IMR-90 (cell line): ENCODE measurements at regions not wholly inside any gene's neighbourhood (a gene's known extent, or its start where the extent isn't known, plus 50 kb on each side); places are given as distances from the start of the nearest gene placed in this dataset.

Experiments used
- ATAC-seq: fragments of 200-7000 bp; cut with Tn5 transposase; 2 replicates; pipeline ENCODE4 v1.9.1; 2020; ENCODE audit warnings: low read depth, mild to moderate bottlenecking, moderate library complexity
- BruUV-seq: library from RNA; stranded (reverse); fragments of 400-500 nt; replicated peaks from 2 replicates; lab custom pipeline; 2021; lab: Mats Ljungman, UMichigan
- CTCF ChIA-PET: fragments of 300-600 bp; formaldehyde crosslinking; extraction: SDS; loops from one replicate; lab custom pipeline; 2021; ENCODE audit warnings: antibody characterized with exemption; lab: Yijun Ruan, JAX
- POLR2A ChIA-PET: fragments of 300-600 bp; sonication (Branson Sonifier 250); formaldehyde crosslinking; loops from one replicate; lab custom pipeline; 2022; ENCODE audit warnings: antibody characterized with exemption; ENCODE audit not compliant: unreplicated experiment; lab: Charles Lee
- DNase-seq: peaks from one replicate; pipeline ENCODE4 v3.0.0; 2013
- H2AFZ ChIP-seq: replicated peaks from 2 replicates; pipeline ENCODE3; 2013; ENCODE audit warnings: low read length, mild to moderate bottlenecking; ENCODE audit not compliant: poor library complexity
- H2AK5ac ChIP-seq: 2 replicates; pipeline ENCODE4 v1.6.1; 2013; ENCODE audit warnings: low read depth, low read length, inconsistent platforms
- H2AK9ac ChIP-seq: replicated peaks from 2 replicates; pipeline ENCODE3; 2013; ENCODE audit warnings: mild to moderate bottlenecking, low read depth, low read length, moderate library complexity; ENCODE audit not compliant: poor library complexity
- H2BK120ac ChIP-seq: 2 replicates; pipeline ENCODE4 v1.6.1; 2013; ENCODE audit warnings: low read depth, low read length, inconsistent platforms
- H2BK15ac ChIP-seq: 3 replicates; pipeline ENCODE4 v1.6.1; 2013; ENCODE audit warnings: low read depth, low read length, inconsistent platforms
- H2BK20ac ChIP-seq: 2 replicates; pipeline ENCODE4 v1.6.1; 2013; ENCODE audit warnings: low read depth, mild to moderate bottlenecking, inconsistent platforms, low read length, moderate library complexity
- H2BK5ac ChIP-seq: 2 replicates; pipeline ENCODE4 v1.6.1; 2013; ENCODE audit warnings: mild to moderate bottlenecking, low read depth, low read length, inconsistent platforms; ENCODE audit not compliant: poor library complexity, severe bottlenecking
- H3K14ac ChIP-seq: replicated peaks from 2 replicates; pipeline ENCODE4 v1.6.1; 2013; ENCODE audit warnings: low read depth, low read length, inconsistent platforms
- H3K18ac ChIP-seq: 2 replicates; pipeline ENCODE4 v1.6.1; 2013; ENCODE audit warnings: low read depth, low read length, control low read depth
- H3K23ac ChIP-seq: 2 replicates; pipeline ENCODE4 v1.6.1; 2013; ENCODE audit warnings: low read depth, low read length, inconsistent platforms
- H3K27ac ChIP-seq: 2 replicates; pipeline ENCODE4 v1.5.1; 2013; ENCODE audit warnings: mild to moderate bottlenecking, control low read depth, low read length; ENCODE audit not compliant: insufficient read depth
- H3K27me3 ChIP-seq: 2 replicates; pipeline ENCODE4 v1.6.1; 2013; ENCODE audit warnings: low read length; ENCODE audit not compliant: control insufficient read depth, insufficient read depth
- H3K36me3 ChIP-seq: 2 replicates; pipeline ENCODE4 v1.6.1; 2013; ENCODE audit warnings: low read length, mixed read lengths; ENCODE audit not compliant: control insufficient read depth, insufficient read depth
- H3K4ac ChIP-seq: 2 replicates; pipeline ENCODE4 v1.6.1; 2013; ENCODE audit warnings: low read depth, low read length, inconsistent platforms
- H3K4me1 ChIP-seq: 2 replicates; pipeline ENCODE4 v1.6.1; 2013; ENCODE audit warnings: low read length, mixed read lengths; ENCODE audit not compliant: control insufficient read depth, insufficient read depth
- H3K4me2 ChIP-seq: 2 replicates; pipeline ENCODE4 v1.6.1; 2013; ENCODE audit warnings: low read depth, mild to moderate bottlenecking, control low read depth, low read length, moderate library complexity
- H3K4me3 ChIP-seq: 2 replicates; pipeline ENCODE4 v1.5.1; 2013; ENCODE audit warnings: low read depth, mild to moderate bottlenecking, control low read depth, low read length, moderate library complexity; ENCODE audit not compliant: insufficient read depth
- H3K56ac ChIP-seq: 2 replicates; pipeline ENCODE4 v1.6.1; 2013; ENCODE audit warnings: low read length, inconsistent platforms; ENCODE audit not compliant: insufficient read depth; ENCODE audit errors: extremely low read depth
- H3K79me1 ChIP-seq, 2 experiments: 2 replicates each; pipeline ENCODE4 v1.6.1; 2013; ENCODE audit warnings: low read length in 2 of 2, inconsistent platforms in 1 of 2, low read depth in 1 of 2
- H3K9ac ChIP-seq: 2 replicates; pipeline ENCODE4 v1.6.1; 2013; ENCODE audit warnings: low read depth, low read length, control low read depth
- H3K9me1 ChIP-seq: 2 replicates; pipeline ENCODE4 v1.6.1; 2013; ENCODE audit warnings: low read length, inconsistent platforms; ENCODE audit not compliant: insufficient read depth
- H3K9me3 ChIP-seq: 2 replicates; pipeline ENCODE4 v1.6.1; 2013; ENCODE audit warnings: low read length; ENCODE audit not compliant: control insufficient read depth, insufficient read depth
- H4K20me1 ChIP-seq: 2 replicates; pipeline ENCODE4 v1.6.1; 2013; ENCODE audit warnings: low read length, inconsistent platforms; ENCODE audit not compliant: insufficient read depth
- H4K5ac ChIP-seq: 2 replicates; pipeline ENCODE4 v1.6.1; 2013; ENCODE audit warnings: mild to moderate bottlenecking, low read depth, low read length, control low read depth
- H4K8ac ChIP-seq, 2 experiments: 2 replicates each; pipeline ENCODE4 v1.6.1; 2013; ENCODE audit warnings: low read depth in 2 of 2, low read length in 2 of 2, control low read depth in 1 of 2, inconsistent platforms in 1 of 2
- H4K91ac ChIP-seq: 2 replicates; pipeline ENCODE4 v1.6.1; 2013; ENCODE audit warnings: low read depth, low read length, inconsistent platforms; ENCODE audit not compliant: insufficient read depth
- CEBPB ChIP-seq: IDR thresholded peaks from 2 replicates; pipeline ENCODE4 v1.6.1; 2012; ENCODE audit warnings: low read depth, low read length, improper control_type of control experiment
- CHD1 ChIP-seq: IDR thresholded peaks from 2 replicates; pipeline ENCODE4 v1.6.1; 2012; ENCODE audit warnings: low read depth, low read length, improper control_type of control experiment
- POLR2A ChIP-seq: IDR thresholded peaks from 2 replicates; pipeline ENCODE4 v1.6.1; 2012; ENCODE audit warnings: mild to moderate bottlenecking, low read depth, low read length
- RAD21 ChIP-seq: IDR thresholded peaks from 2 replicates; pipeline ENCODE4 v1.6.1; 2012; ENCODE audit warnings: low read length, improper control_type of control experiment
- WGBS, 2 experiments: methylation state at CpG; one replicate each; pipeline versions ENCODE4 v1.1.5 to v1.1.7; 2013; ENCODE audit warnings: missing lambda C conversion rate in 2 of 2; ENCODE audit not compliant: insufficient read length in 1 of 2; ENCODE audit errors: extremely low coverage in 2 of 2; 5-methylcytosine and 5-hydroxymethylcytosine counted together
- dilution Hi-C: fragments of 300-500 bp; cut with HindIII; formaldehyde crosslinking; loops from one replicate; pipeline ENCODE4 v1.14.3; 2018; ENCODE audit warnings: low sequenced_read_pairs; ENCODE audit not compliant: unreplicated experiment
- in situ Hi-C: fragments of 300-500 bp; cut with MboI; formaldehyde crosslinking; loops from 3 replicates; pipeline ENCODE4 v1.14.3; 2019; ENCODE audit warnings: low sequenced_read_pairs, inconsistent platforms, mixed read lengths
- intact Hi-C: fragments of 100-400 bp; cut with micrococcal nuclease; formaldehyde crosslinking; loops from 2 replicates; pipeline ENCODE4 v1.10.0; 2022
- TF ChIP-seq, protein P1 (sequence below): fragments of 150-350 bp; IDR thresholded peaks from 2 replicates; pipeline ENCODE4 v1.6.1; 2017; ENCODE audit warnings: mild to moderate bottlenecking, antibody characterized with exemption, low read length, low read depth

DNA sequence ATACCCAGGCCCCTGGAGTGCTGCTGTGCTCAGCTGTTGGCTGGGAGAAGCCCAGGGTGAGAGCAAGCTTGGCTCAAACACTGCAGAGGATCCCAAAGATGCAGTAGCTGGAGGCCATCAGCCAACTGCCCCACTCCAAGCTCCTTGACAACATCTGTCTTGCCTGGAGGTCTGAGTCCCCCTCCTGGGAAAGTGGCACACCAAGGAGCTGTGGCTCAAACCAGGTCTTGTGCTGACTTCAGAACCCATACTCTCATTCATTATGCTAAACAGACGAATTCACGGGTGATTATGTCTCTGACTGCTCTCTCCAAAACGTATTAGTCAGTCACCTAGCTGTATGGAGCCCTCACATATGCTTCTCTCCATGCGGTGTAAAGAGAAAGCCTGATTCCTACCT, 206.1 kb downstream of the TTC32 start:
- H2BK15ac ChIP-seq: no peak overlapping the region
- H3K4me3 ChIP-seq: no peak overlapping the region
- no peak overlapping the region for H4K8ac ChIP-seq
- no peak overlapping the region for H4K91ac ChIP-seq
- in situ Hi-C loops: no loop called here
- no TSS peak for BruUV-seq
- intact Hi-C loops: no loop called here
- no peaks in the 10 kb centered on the region for H3K4me1 ChIP-seq
- TF ChIP-seq CEBPB: no peak
- no peak for TF ChIP-seq CHD1
- no peak for TF ChIP-seq RAD21
- TF ChIP-seq, protein P1, sequence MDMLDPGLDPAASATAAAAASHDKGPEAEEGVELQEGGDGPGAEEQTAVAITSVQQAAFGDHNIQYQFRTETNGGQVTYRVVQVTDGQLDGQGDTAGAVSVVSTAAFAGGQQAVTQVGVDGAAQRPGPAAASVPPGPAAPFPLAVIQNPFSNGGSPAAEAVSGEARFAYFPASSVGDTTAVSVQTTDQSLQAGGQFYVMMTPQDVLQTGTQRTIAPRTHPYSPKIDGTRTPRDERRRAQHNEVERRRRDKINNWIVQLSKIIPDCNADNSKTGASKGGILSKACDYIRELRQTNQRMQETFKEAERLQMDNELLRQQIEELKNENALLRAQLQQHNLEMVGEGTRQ: no peak
- no peak for TF ChIP-seq POLR2A
- ChIA-PET POLR2A (no interaction called here), CTCF (interaction anchor here (0.6 kb wide), 1 partner anchor 320 kb away, joined by 6 read pairs; no protein-coding TSS in a partner anchor)
- H3K18ac ChIP-seq: no peak overlapping the region
- H3K27me3 ChIP-seq: peaks cover 16% of the 10 kb centered on the region
- no peak for DNase-seq
- dilution Hi-C loops: no loop called here
- no peaks in the 10 kb centered on the region for H3K36me3 ChIP-seq
- no peaks in the 10 kb centered on the region for H4K20me1 ChIP-seq
- no peak overlapping the region for H2AK9ac ChIP-seq
- no peak overlapping the region for H2AK5ac ChIP-seq
- no peak overlapping the region for H3K23ac ChIP-seq
- H2BK20ac ChIP-seq: no peak overlapping the region
- no peak overlapping the region for H3K9ac ChIP-seq
- no peak overlapping the region for H3K27ac ChIP-seq
- no peak overlapping the region for H3K14ac ChIP-seq
- H3K79me1 ChIP-seq: no peaks in the 10 kb centered on the region
- H3K4me2 ChIP-seq: no peak overlapping the region
- no peak for ATAC-seq
- no peak overlapping the region for H3K56ac ChIP-seq
- H3K4ac ChIP-seq: no peak overlapping the region
- no peak overlapping the region for H2BK120ac ChIP-seq
- no peak overlapping the region for H2AFZ ChIP-seq
- H3K9me1 ChIP-seq: no peaks in the 10 kb centered on the region
- no CpG with 5 or more reads among the region's 4 CpGs for WGBS, 2 experiments
- no peak overlapping the region for H4K5ac ChIP-seq
- H3K9me3 ChIP-seq: peaks cover 11% of the 10 kb centered on the region
- no peak overlapping the region for H2BK5ac ChIP-seq
